Heart left ventricle (tissue), 16 donors: ENCODE measurements at regions not wholly inside any gene's neighbourhood (a gene's known extent, or its start where the extent isn't known, plus 50 kb on each side); places are given as distances from the start of the nearest gene placed in this dataset.

ENCODE experiments used
- ATAC-seq, 4 donors: fragments of 200-7000 bp; cut with Tn5 transposase; one replicate each; pipeline ENCODE4 v1.9.1; 2020 to 2022; ENCODE audit warnings: moderate library complexity in 4 of 4, mild to moderate bottlenecking in 3 of 4, moderate number of reproducible peaks in 1 of 4
- DNase-seq, 5 donors: peaks; one replicate each; pipeline ENCODE4 v3.0.0-alpha.2; 2020
- H3K27ac ChIP-seq, 12 donors: fragments of 200-600 bp; sonication (generic) in 4 of 12; one replicate each; pipeline versions ENCODE4 v1.5.0 to v1.8.0; 2016 to 2022; ENCODE audit warnings: mild to moderate bottlenecking in 2 of 12
- H3K27me3 ChIP-seq, 9 donors: fragments of 200-600 bp; sonication (generic) in 2 of 9; one replicate each; pipeline versions ENCODE4 v1.5.1 to v1.8.0; 2016 to 2022; ENCODE audit warnings: mild to moderate bottlenecking in 3 of 9
- H3K36me3 ChIP-seq, 9 donors: fragments of 200-600 bp; sonication (generic) in 2 of 9; one replicate each; pipeline versions ENCODE4 v1.5.0 to v1.8.0; 2018 to 2022; ENCODE audit warnings: mild to moderate bottlenecking in 2 of 9
- H3K4me1 ChIP-seq, 12 donors: fragments of 200-600 bp; sonication (generic) in 4 of 12; one replicate each; pipeline versions ENCODE4 v1.5.0 to v1.8.0; 2016 to 2022; ENCODE audit warnings: mild to moderate bottlenecking in 3 of 12
- H3K4me3 ChIP-seq, 12 donors: fragments of 200-600 bp; sonication (generic) in 4 of 12; one replicate each; pipeline versions ENCODE4 v1.5.0 to v1.8.0; 2017 to 2022; ENCODE audit warnings: mild to moderate bottlenecking in 9 of 12, moderate library complexity in 4 of 12
- H3K9me3 ChIP-seq, 12 donors: fragments of 200-600 bp; sonication (generic) in 4 of 12; one replicate each; pipeline versions ENCODE4 v1.5.0 to v1.8.0; 2016 to 2022; ENCODE audit warnings: mild to moderate bottlenecking in 1 of 12
- CTCF ChIP-seq, 12 donors: fragments of 200-600 bp; sonication (generic) in 4 of 12; IDR thresholded peaks; one replicate each; pipeline versions ENCODE4 v1.5.0 to v1.8.0; 2018 to 2022; ENCODE audit warnings: antibody characterized with exemption in 12 of 12, mild to moderate bottlenecking in 5 of 12
- POLR2A ChIP-seq, 2 donors: fragments of 450-650 bp; IDR thresholded peaks; one replicate each; pipeline ENCODE4 v1.6.1; 2017; ENCODE audit warnings: antibody characterized with exemption in 2 of 2, mild to moderate bottlenecking in 2 of 2, moderate library complexity in 2 of 2
- WGBS, 4 donors: extraction: QIAGEN DNeasy Blood & Tissue Kit in 2 of 4; methylation state at CpG; one replicate each; pipeline versions ENCODE4 v1.1.5 to v1.1.7; 2013 to 2018; 5-methylcytosine and 5-hydroxymethylcytosine counted together
- intact Hi-C, 10 donors: fragments of 100-400 bp; cut with DNase I; formaldehyde crosslinking; loops; one replicate each; pipeline versions ENCODE4 v1.11.1 to v1.14.2; 2022
- donor health status: ischemic (EF 13 %, LVEDD 7.1; RV severe dilation, severe dysfunction).
- donor health status: healthy with polysubstance abuse.
- donor health status: DM: no; HTN: yes; CAD: no.
- donor health status: DM: no; HTN: no; CAD: no.
- donor health status: ischemic (EF 25% LVEDD 6.9; RV normal size, moderate dysfunction).
- donor health status: ischemic (EF 25% LVEDD 5.7; RV mildly dilated, moderate dysfunction).
- donor health status: healthy.
- donor health status: DM: yes; HTN: yes; CAD: no.
- donor health status: ischemic (EF 35%, LVEDD 5.7; RV mildly dilated, moderate dysfunction).
- donor health status: nonischemic (EF 11% LVEDD 7.7; RV severe dilation, severe dysfunction).
- donor health status: DM: yes; HTN: yes; CAD: no.
- donor health status: PGD.
- donor health status: ischemic (EF 29% LVEDD 5.4; RV normal size, mild dysfunction).
- donor health status: nonischemic (EF 23%, LVEDD 6.1; RV moderate dilation, normal function).

- Histone ChIP-seq H3K4me3 (no peak overlapping the region), H3K4me1 (peaks cover 0 to 4% (median 0%) of the 10 kb centered on the region in 12 donors), H3K9me3 (no peaks in the 10 kb centered on the region), H3K27me3 (no peaks in the 10 kb centered on the region), H3K36me3 (no peaks in the 10 kb centered on the region), H3K27ac (no peak overlapping the region)
- TF ChIP-seq CTCF (IDR thresholded peaks at IDR 0.05) (no peak), POLR2A (IDR thresholded peaks at IDR 0.05) (no peak)
- ATAC-seq: no peak
- WGBS, 4 donors: 63 to 90% (median 87%) methylated on average over 2 of the region's 2 CpGs
- intact Hi-C loops: loop anchor here in 1 of 10 donors (10.0 kb wide), 1 partner anchor 65 kb away; no protein-coding TSS in a partner anchor
- no peak for DNase-seq
These were observed 156.5 kb upstream of the ABI3BP start for GRCh38 chr3:101149707-101150106.

- no peaks in the 10 kb centered on the region for H3K36me3 ChIP-seq
- H3K4me3 ChIP-seq: no peak overlapping the region
- no peak for DNase-seq
- TF ChIP-seq CTCF (IDR thresholded peaks at IDR 0.05): no peak
- TF ChIP-seq POLR2A (IDR thresholded peaks at IDR 0.05): no peak
- H3K9me3 ChIP-seq: no peaks in the 10 kb centered on the region
- intact Hi-C loops: loop anchor here in 1 of 10 donors (10.0 kb wide), 1 partner anchor 64 kb away; no protein-coding TSS in a partner anchor
- ATAC-seq: no peak
- no peak overlapping the region for H3K27ac ChIP-seq
- WGBS, 4 donors: 49 to 58% (median 58%) methylated on average over 1 of the region's 1 CpG
- no peaks in the 10 kb centered on the region for H3K27me3 ChIP-seq
- H3K4me1 ChIP-seq: peaks cover 0 to 4% (median 0%) of the 10 kb centered on the region in 12 donors
These were observed 156.0 kb upstream of the ABI3BP start for GRCh38 chr3:101149251-101149650.

GRCh38 chr3:101148001-101148400, 154.8 kb upstream of the ABI3BP start:
- Histone ChIP-seq H3K27ac (no peak overlapping the region), H3K27me3 (no peaks in the 10 kb centered on the region)
- intact Hi-C loops: loop anchor here in 1 of 10 donors (10.0 kb wide), 1 partner anchor 63 kb away; no protein-coding TSS in a partner anchor

GRCh38 chr3:101146946-101147345, 153.7 kb upstream of the ABI3BP start:
- 70 to 77% (median 75%) methylated on average over 2 of the region's 2 CpGs for WGBS, 4 donors
- peaks cover 0 to 4% (median 0%) of the 10 kb centered on the region in 12 donors for H3K4me1 ChIP-seq
- ATAC-seq (no peak), DNase-seq (no peak)
- H3K4me3 ChIP-seq: no peak overlapping the region
- no peak overlapping the region for H3K27ac ChIP-seq
- TF ChIP-seq POLR2A (IDR thresholded peaks at IDR 0.05): no peak
- TF ChIP-seq CTCF (IDR thresholded peaks at IDR 0.05): no peak
- intact Hi-C loops: loop anchor here in 1 of 10 donors (10.0 kb wide), 1 partner anchor 62 kb away; no protein-coding TSS in a partner anchor
- no peaks in the 10 kb centered on the region for H3K9me3 ChIP-seq
- H3K27me3 ChIP-seq: no peaks in the 10 kb centered on the region
- H3K36me3 ChIP-seq: no peaks in the 10 kb centered on the region

More at GRCh38 chr3:101148001-101148400, 154.8 kb upstream of the ABI3BP start:
- ATAC-seq (no peak), DNase-seq (no peak)
- WGBS, 4 donors: 58 to 82% (median 71%) methylated on average over 3 of the region's 3 CpGs
- Histone ChIP-seq H3K9me3 (no peaks in the 10 kb centered on the region), H3K4me3 (no peak overlapping the region), H3K4me1 (peaks cover 0 to 4% (median 0%) of the 10 kb centered on the region in 12 donors), H3K36me3 (no peaks in the 10 kb centered on the region)
- no peak for TF ChIP-seq CTCF (IDR thresholded peaks at IDR 0.05)
